Astrocyte (in vitro differentiated cells and primary cell): ENCODE measurements at regions not wholly inside any gene's neighbourhood (a gene's known extent, or its start where the extent isn't known, plus 50 kb on each side); places are given as distances from the start of the nearest gene placed in this dataset.

Experiments used
- CTCF ChIP-seq: IDR thresholded peaks from 2 replicates; pipeline ENCODE4 v1.5.1; 2011; ENCODE audit warnings: low read depth, mild to moderate bottlenecking, inconsistent platforms, low read length, moderate library complexity; ENCODE audit not compliant: insufficient read depth
- EZH2 ChIP-seq: IDR thresholded peaks from 2 replicates; pipeline ENCODE4 v1.6.1; 2012; ENCODE audit warnings: mild to moderate bottlenecking, low read length, inconsistent platforms; ENCODE audit not compliant: insufficient read depth

GRCh38 chrX:39741904-39742303 is 355.9 kb downstream of the BCOR start:
- TF ChIP-seq CTCF = no peak
- no peak for TF ChIP-seq EZH2
